Right lobe of liver (tissue), 6 donors: ENCODE measurements at regions not wholly inside any gene's neighbourhood (a gene's known extent, or its start where the extent isn't known, plus 50 kb on each side); places are given as distances from the start of the nearest gene placed in this dataset.
A peak's percentile ranks its signal among the peaks of the same experiment; 100 is the strongest.
"Not testable (repeated sequence)": the region's sequence is repeated elsewhere in the genome, so short reads cannot be mapped to it uniquely, and the experiment has no call there.

Experiments used
- ATAC-seq, 4 donors: fragments of 200-7000 bp; cut with Tn5 transposase; one replicate each; pipeline ENCODE4 v1.9.1; 2020; ENCODE audit warnings: mild to moderate bottlenecking in 4 of 4, moderate library complexity in 4 of 4
- DNase-seq, 3 donors: peaks; one replicate each; pipeline ENCODE4 v3.0.0-alpha.2; 2020
- H3K27ac ChIP-seq, 3 donors: fragments of 200-600 bp; one replicate each; pipeline ENCODE4 v1.8.0; 2022
- H3K27me3 ChIP-seq, 2 donors: fragments of 200-600 bp; one replicate each; pipeline ENCODE4 v1.8.0; 2022
- H3K36me3 ChIP-seq, 4 donors: fragments of 200-600 bp; sonication (generic) in 1 of 4; one replicate each; pipeline versions ENCODE4 v1.5.1 to v1.8.0; 2017 to 2022; ENCODE audit warnings: control low read depth in 1 of 4
- H3K4me1 ChIP-seq, 4 donors: fragments of 200-600 bp; sonication (generic) in 1 of 4; one replicate each; pipeline versions ENCODE4 v1.5.1 to v1.8.0; 2017 to 2022; ENCODE audit warnings: control low read depth in 1 of 4
- H3K4me3 ChIP-seq, 3 donors: fragments of 200-600 bp; one replicate each; pipeline ENCODE4 v1.8.0; 2022
- H3K9me3 ChIP-seq, 4 donors: fragments of 200-600 bp; sonication (generic) in 1 of 4; one replicate each; pipeline versions ENCODE4 v1.5.1 to v1.8.0; 2017 to 2022; ENCODE audit warnings: control low read depth in 1 of 4
- POLR2A ChIP-seq: fragments of 450-650 bp; IDR thresholded peaks from one replicate; pipeline ENCODE4 v1.6.1; 2017; ENCODE audit warnings: antibody characterized with exemption, mild to moderate bottlenecking
- WGBS: methylation state at CpG from one replicate; pipeline ENCODE4 v1.1.6; 2018; ENCODE audit warnings: low coverage, low lambda C conversion rate; ENCODE audit not compliant: insufficient coverage; ENCODE audit errors: missing lambda C conversion rate; 5-methylcytosine and 5-hydroxymethylcytosine counted together
- intact Hi-C, 2 donors: fragments of 100-400 bp; cut with DNase I; formaldehyde crosslinking; loops; one replicate each; pipeline versions ENCODE4 v1.11.2 to v1.14.1; 2022
- TF ChIP-seq, protein P1 (sequence below), 4 donors: fragments of 200-600 bp in 3 of 4; fragments of 450-650 bp in 1 of 4; IDR thresholded peaks; one replicate each; pipeline versions ENCODE4 v1.5.1 to v1.8.0; 2016 to 2022; ENCODE audit warnings: antibody characterized with exemption in 4 of 4, mild to moderate bottlenecking in 2 of 4
- donor health status: DM: no; HTN: yes; CAD: no.
- donor health status: DM: no; HTN: no; CAD: no.
- donor health status: DM: no; HTN: no; CAD: no.
- donor health status: DM: no; HTN: yes; CAD: no.
- donor health status: DM: no; HTN: yes; CAD: no.

DNA sequence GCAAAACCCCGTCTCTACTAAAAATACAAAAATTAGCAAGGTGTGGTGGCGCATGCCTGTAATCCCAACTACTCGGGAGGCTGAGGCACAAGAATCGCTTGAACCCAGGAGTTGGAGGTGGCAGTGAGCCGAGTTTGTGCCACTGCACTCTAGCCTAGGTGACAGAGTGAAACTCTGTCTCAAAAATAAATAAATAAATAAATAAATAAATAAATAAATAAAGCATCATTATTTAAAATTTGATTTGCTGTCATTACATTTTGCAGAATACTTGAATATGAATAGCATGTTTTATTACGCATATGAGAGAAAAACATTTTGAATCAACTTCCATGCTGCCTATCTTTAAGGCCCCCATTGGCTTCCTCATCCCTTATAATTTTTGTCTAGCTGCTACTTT lies 53.4 kb upstream of the MED14 start:
- WGBS = 92% methylated on average over 6 of the region's 6 CpGs
- H3K4me1 ChIP-seq, H3K27me3 ChIP-seq, H3K9me3 ChIP-seq, H3K36me3 ChIP-seq, DNase-seq, H3K27ac ChIP-seq, intact Hi-C loops, H3K4me3 ChIP-seq, ATAC-seq: not testable (repeated sequence)

DNA sequence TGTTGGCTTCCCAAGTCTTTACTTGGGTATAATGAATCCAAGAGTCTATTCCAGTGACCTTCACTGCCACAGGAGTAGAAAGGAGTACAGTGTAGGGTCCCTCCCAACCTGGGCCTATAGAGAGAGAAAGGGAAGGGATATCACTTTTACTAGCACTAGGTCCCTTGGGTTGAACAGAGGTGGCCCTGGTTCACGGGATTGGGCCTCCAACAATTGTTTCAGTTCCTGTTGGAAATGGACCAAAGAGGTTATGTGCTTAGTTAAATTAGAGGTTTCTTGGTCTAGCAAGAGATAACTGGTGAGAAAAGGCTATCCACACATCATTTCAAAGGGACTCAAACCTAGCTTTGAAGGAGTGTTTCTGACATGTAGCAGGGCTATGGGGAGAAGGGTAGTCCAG lies 57.1 kb upstream of the MED14 start:
- H3K27ac ChIP-seq = no peak overlapping the region
- H3K4me1 ChIP-seq = peaks cover 0 to 4% (median 0%) of the 10 kb centered on the region in 4 donors
- H3K4me3 ChIP-seq = no peak overlapping the region
- no peaks in the 10 kb centered on the region for H3K36me3 ChIP-seq
- TF ChIP-seq, protein P1, sequence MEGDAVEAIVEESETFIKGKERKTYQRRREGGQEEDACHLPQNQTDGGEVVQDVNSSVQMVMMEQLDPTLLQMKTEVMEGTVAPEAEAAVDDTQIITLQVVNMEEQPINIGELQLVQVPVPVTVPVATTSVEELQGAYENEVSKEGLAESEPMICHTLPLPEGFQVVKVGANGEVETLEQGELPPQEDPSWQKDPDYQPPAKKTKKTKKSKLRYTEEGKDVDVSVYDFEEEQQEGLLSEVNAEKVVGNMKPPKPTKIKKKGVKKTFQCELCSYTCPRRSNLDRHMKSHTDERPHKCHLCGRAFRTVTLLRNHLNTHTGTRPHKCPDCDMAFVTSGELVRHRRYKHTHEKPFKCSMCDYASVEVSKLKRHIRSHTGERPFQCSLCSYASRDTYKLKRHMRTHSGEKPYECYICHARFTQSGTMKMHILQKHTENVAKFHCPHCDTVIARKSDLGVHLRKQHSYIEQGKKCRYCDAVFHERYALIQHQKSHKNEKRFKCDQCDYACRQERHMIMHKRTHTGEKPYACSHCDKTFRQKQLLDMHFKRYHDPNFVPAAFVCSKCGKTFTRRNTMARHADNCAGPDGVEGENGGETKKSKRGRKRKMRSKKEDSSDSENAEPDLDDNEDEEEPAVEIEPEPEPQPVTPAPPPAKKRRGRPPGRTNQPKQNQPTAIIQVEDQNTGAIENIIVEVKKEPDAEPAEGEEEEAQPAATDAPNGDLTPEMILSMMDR (IDR thresholded peaks at IDR 0.05) = no peak
- no peak for TF ChIP-seq POLR2A
- no peaks in the 10 kb centered on the region for H3K27me3 ChIP-seq
- no peak for DNase-seq
- no peaks in the 10 kb centered on the region for H3K9me3 ChIP-seq
- whole genome bisulfite sequencing = 33% methylated on average over 1 of the region's 1 CpG
- ATAC-seq = no peak
- intact Hi-C loops = loop anchor here in 1 of 2 donors (10.0 kb wide), 1 partner anchor 138 kb away; no protein-coding TSS in a partner anchor

DNA sequence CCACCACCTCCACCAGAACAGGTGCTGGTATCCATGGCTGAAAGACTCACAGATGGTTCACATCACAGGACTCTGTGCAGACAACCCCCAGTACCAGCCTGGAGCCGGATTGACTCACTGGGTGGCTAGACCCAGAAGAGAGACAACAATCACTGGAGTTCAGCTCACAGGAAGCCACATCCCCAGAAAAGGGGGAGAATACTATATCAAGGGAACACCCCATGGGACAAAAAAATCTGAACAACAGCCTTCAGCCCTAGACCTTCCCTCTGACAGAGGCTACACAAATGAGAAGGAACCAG lies 59.4 kb upstream of the MED14 start:
- not testable (repeated sequence) for DNase-seq, H3K27ac ChIP-seq, H3K36me3 ChIP-seq, H3K4me3 ChIP-seq, ATAC-seq, H3K4me1 ChIP-seq, H3K9me3 ChIP-seq, H3K27me3 ChIP-seq
- no CpG with 5 or more reads among the region's 1 CpG for WGBS
- intact Hi-C loops = loop anchor here in 1 of 2 donors (10.0 kb wide), 1 partner anchor 140 kb away; no protein-coding TSS in a partner anchor

- WGBS = 62% methylated on average over 3 of the region's 3 CpGs
- H3K27ac ChIP-seq, ATAC-seq, H3K9me3 ChIP-seq, H3K4me1 ChIP-seq, DNase-seq, H3K36me3 ChIP-seq, H3K27me3 ChIP-seq, H3K4me3 ChIP-seq: not testable (repeated sequence)
- intact Hi-C loops = loop anchor here in 1 of 2 donors (10.0 kb wide), 1 partner anchor 145 kb away; no protein-coding TSS in a partner anchor
Observed at GRCh38 chrX:40799745-40800144, 64.4 kb upstream of the MED14 start.

DNA sequence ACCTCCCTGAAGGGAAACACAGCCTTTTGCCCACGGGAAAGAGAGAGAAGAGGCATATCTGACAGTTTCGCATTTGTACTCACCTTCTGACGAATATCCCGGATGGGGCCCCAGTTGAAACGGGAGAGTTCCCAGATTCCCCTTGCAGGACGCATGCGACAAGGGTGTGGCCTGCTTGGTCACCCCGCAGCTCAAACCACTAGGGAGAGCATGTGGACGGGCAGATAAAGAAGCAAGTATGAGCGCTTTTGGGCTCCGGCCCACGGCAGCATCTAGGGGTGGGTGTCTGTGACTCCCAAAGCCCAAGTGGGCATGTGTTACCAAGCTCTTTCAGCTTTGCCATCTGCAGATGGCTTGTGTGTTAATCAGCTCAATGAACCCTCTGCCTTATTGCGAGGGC lies 70.1 kb upstream of the MED14 start:
- TF ChIP-seq, protein P1 (IDR thresholded peaks at IDR 0.05) = no peak
- TF ChIP-seq POLR2A = no peak
- Histone ChIP-seq H3K4me3 (no peak overlapping the region), H3K9me3 (no peaks in the 10 kb centered on the region), H3K27ac (no peak overlapping the region), H3K36me3 (no peaks in the 10 kb centered on the region), H3K4me1 (no peaks in the 10 kb centered on the region), H3K27me3 (no peaks in the 10 kb centered on the region)
- no peak for DNase-seq
- intact Hi-C loops = no loop called here
- WGBS = 60% methylated on average over 8 of the region's 13 CpGs
- no peak for ATAC-seq

DNA sequence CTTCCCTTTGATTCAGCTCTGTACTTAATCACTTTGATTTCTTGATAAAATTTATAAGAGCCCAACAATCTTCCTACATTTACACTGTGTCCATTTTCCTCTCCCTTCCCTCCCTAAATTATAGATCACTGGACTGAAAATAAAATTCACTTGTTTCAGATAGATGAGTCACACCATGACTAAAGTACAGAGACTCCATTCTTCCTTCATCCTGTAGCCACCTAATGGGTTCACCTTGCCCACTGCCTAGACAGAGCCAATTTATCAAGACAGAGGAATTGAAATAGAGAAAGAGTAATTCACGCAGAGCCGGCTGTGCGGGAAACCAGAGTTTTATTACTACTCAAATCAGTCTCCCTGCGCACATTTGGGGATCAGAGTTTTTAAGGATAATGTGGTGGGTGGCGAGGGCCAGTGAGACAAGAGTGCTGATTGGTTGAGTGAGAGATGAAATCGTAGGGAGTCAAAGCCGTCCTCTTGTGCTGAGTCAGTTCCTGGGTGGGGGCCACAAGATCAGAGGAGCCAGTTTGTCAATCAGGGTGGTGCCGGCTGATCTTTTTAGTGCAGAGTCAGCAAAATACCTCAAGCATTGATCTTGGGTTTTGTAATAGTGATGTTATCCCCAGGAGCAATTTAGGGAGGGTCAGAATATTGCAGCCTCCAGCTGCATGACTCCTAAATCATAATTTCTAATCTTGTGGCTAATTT lies 71.3 kb upstream of the MED14 start:
- DNase-seq (no peak), ATAC-seq (peak in 1 of 4 donors; percentile 33)
- Histone ChIP-seq H3K4me1 (no peaks in the 10 kb centered on the region), H3K36me3 (no peaks in the 10 kb centered on the region), H3K27ac (no peak overlapping the region), H3K27me3 (no peaks in the 10 kb centered on the region), H3K4me3 (no peak overlapping the region), H3K9me3 (no peaks in the 10 kb centered on the region)
- TF ChIP-seq POLR2A = no peak
- TF ChIP-seq, protein P1 (IDR thresholded peaks at IDR 0.05) = no peak
- 65% methylated on average over 8 of the region's 8 CpGs for WGBS
- intact Hi-C loops = no loop called here
